ENCODE measurements at regions not wholly inside any gene's neighbourhood (a gene's known extent, or its start where the extent isn't known, plus 50 kb on each side); places are given as distances from the start of the nearest gene placed in this dataset.
A peak's percentile ranks its signal among the peaks of the same experiment; 100 is the strongest.

GRCh38 chrX:102067966-102068723, 57.3 kb upstream of the TCEAL2 start:
- peak; percentile 16 for DNase-seq (ENCODE audit: low read depth)

GRCh38 chrX:102063445-102064074, 61.9 kb upstream of the TCEAL2 start:
- no peak for DNase-seq (ENCODE audit: low read depth)

GRCh38 chrX:102044496-102044895, 81.0 kb upstream of the TCEAL2 start:
- DNase-seq (ENCODE audit: low read depth): no peak

- no peak for DNase-seq (ENCODE audit: low read depth)
Observed at GRCh38 chrX:102043380-102043779, 82.1 kb upstream of the TCEAL2 start.

- peak; percentile 80 for DNase-seq (ENCODE audit: low read depth)
Observed at GRCh38 chrX:102042372-102043325, 82.8 kb upstream of the TCEAL2 start.

GRCh38 chrX:102029026-102029425, 96.5 kb upstream of the TCEAL2 start:
- no peak for DNase-seq (ENCODE audit: low read depth)

GRCh38 chrX:102018208-102018607, 86.4 kb upstream of the ZMAT1 start:
- DNase-seq (ENCODE audit: low read depth): no peak

GRCh38 chrX:102008901-102009300, 77.1 kb upstream of the ZMAT1 start:
- no peak for DNase-seq (ENCODE audit: low read depth)

- peak; percentile 12 for DNase-seq (ENCODE audit: low read depth)
Observed at GRCh38 chrX:101999644-102000539, 68.1 kb upstream of the ZMAT1 start.

GRCh38 chrX:101993335-101993734, 61.5 kb upstream of the ZMAT1 start:
- no peak for DNase-seq (ENCODE audit: low read depth)

- peak; percentile 48 for DNase-seq (ENCODE audit: low read depth)
Observed at GRCh38 chrX:101986586-101986985, 54.8 kb upstream of the ZMAT1 start.
